CD14-positive monocyte (primary cell): ENCODE measurements at regions not wholly inside any gene's neighbourhood (a gene's known extent, or its start where the extent isn't known, plus 50 kb on each side); places are given as distances from the start of the nearest gene placed in this dataset.

Source experiments
- DNase-seq, 3 donors: peaks; one replicate each; pipeline ENCODE4 v3.0.0-alpha.2; 2011 to 2022
- H2AFZ ChIP-seq: 2 replicates; pipeline ENCODE4 v1.6.0; 2012; ENCODE audit warnings: mild to moderate bottlenecking, low read depth, low read length, inconsistent platforms; ENCODE audit not compliant: insufficient read depth, poor library complexity, severe bottlenecking
- H3K27ac ChIP-seq, 2 donors: 1 replicate in 1 of 2; 2 replicates in 1 of 2; pipeline ENCODE4 v1.5.1; 2012 to 2013; ENCODE audit warnings: low read length in 2 of 2, control low read depth in 1 of 2, inconsistent platforms in 1 of 2, low read depth in 1 of 2, mild to moderate bottlenecking in 1 of 2
- H3K27me3 ChIP-seq, 2 donors: one replicate each; pipeline versions ENCODE4 v1.6.0 to v1.6.1; 2011 to 2013; ENCODE audit warnings: low read length in 2 of 2; ENCODE audit not compliant: control insufficient read depth in 2 of 2, insufficient read depth in 2 of 2
- H3K36me3 ChIP-seq, 2 donors: replicated peaks in 1 of 2; 1 replicate in 1 of 2; 2 replicates in 1 of 2; pipeline versions ENCODE4 v1.5.1 to v1.6.1; 2012 to 2013; ENCODE audit warnings: low read length in 2 of 2, control low read depth in 1 of 2, inconsistent platforms in 1 of 2, mild to moderate bottlenecking in 1 of 2; ENCODE audit not compliant: insufficient read depth in 2 of 2, control insufficient read depth in 1 of 2
- H3K4me1 ChIP-seq, 2 donors: 1 replicate in 1 of 2; 2 replicates in 1 of 2; pipeline versions ENCODE4 v1.5.1 to v1.6.1; 2012 to 2013; ENCODE audit warnings: low read length in 2 of 2, control low read depth in 1 of 2, inconsistent platforms in 1 of 2, mild to moderate bottlenecking in 1 of 2, moderate library complexity in 1 of 2; ENCODE audit not compliant: insufficient read depth in 2 of 2, control insufficient read depth in 1 of 2
- H3K4me2 ChIP-seq: replicated peaks from 2 replicates; pipeline ENCODE3; 2012; ENCODE audit warnings: low read length, moderate library complexity, mild to moderate bottlenecking; ENCODE audit not compliant: poor library complexity, severe bottlenecking; ENCODE audit errors: extremely low read depth
- H3K4me3 ChIP-seq, 3 experiments: fragments of 200-600 bp in 1 of 3; sonication (generic) in 1 of 3; replicated peaks in 1 of 3; 1 replicate in 2 of 3; 2 replicates in 1 of 3; pipeline ENCODE4 v1.5.1; 2011 to 2013; ENCODE audit warnings: low read length in 3 of 3, mild to moderate bottlenecking in 3 of 3, control low read depth in 2 of 3, low read depth in 2 of 3, inconsistent platforms in 1 of 3, moderate library complexity in 1 of 3
- H3K79me2 ChIP-seq: 2 replicates; pipeline ENCODE4 v1.6.0; 2012; ENCODE audit warnings: mild to moderate bottlenecking, control low read depth, inconsistent platforms, low read length, moderate library complexity; ENCODE audit not compliant: insufficient read depth
- H3K9ac ChIP-seq: 2 replicates; pipeline ENCODE4 v1.6.0; 2017; ENCODE audit warnings: low read length, mild to moderate bottlenecking; ENCODE audit not compliant: insufficient read depth, poor library complexity, severe bottlenecking
- H3K9me3 ChIP-seq, 2 donors: replicated peaks in 1 of 2; 1 replicate in 1 of 2; 2 replicates in 1 of 2; pipeline versions ENCODE4 v1.5.1 to v1.6.1; 2012 to 2013; ENCODE audit warnings: low read length in 2 of 2, control low read depth in 1 of 2; ENCODE audit not compliant: control insufficient read depth in 1 of 2, insufficient read depth in 1 of 2
- H4K20me1 ChIP-seq: 2 replicates; pipeline ENCODE4 v1.6.0; 2012; ENCODE audit warnings: mild to moderate bottlenecking, low read length, control low read depth, moderate library complexity; ENCODE audit not compliant: insufficient read depth
- H3K27ac Mint-ChIP-seq, 7 donors: one replicate each; pipeline ENCODE4 v1.8.0; 2020; ENCODE audit warnings: mild to moderate bottlenecking in 7 of 7, mixed read lengths in 7 of 7, moderate library complexity in 6 of 7, inconsistent platforms in 2 of 7
- H3K27me3 Mint-ChIP-seq, 3 donors: one replicate each; pipeline ENCODE4 v1.8.0; 2021 to 2022; ENCODE audit warnings: low read depth in 3 of 3, mild to moderate bottlenecking in 3 of 3, mixed read lengths in 3 of 3, moderate library complexity in 3 of 3, inconsistent platforms in 1 of 3
- H3K36me3 Mint-ChIP-seq, 2 donors: one replicate each; pipeline ENCODE4 v1.8.0; 2020; ENCODE audit warnings: mixed read lengths in 2 of 2, inconsistent platforms in 1 of 2, mild to moderate bottlenecking in 1 of 2
- H3K4me1 Mint-ChIP-seq: one replicate; pipeline ENCODE4 v1.8.0; 2020; ENCODE audit warnings: mild to moderate bottlenecking, mixed read lengths
- H3K4me3 Mint-ChIP-seq, 2 donors: one replicate each; pipeline ENCODE4 v1.8.0; 2020; ENCODE audit warnings: mild to moderate bottlenecking in 2 of 2, mixed read lengths in 2 of 2, moderate library complexity in 1 of 2
- H3K9me3 Mint-ChIP-seq, 7 donors: one replicate each; pipeline ENCODE4 v1.8.0; 2020 to 2022; ENCODE audit warnings: mixed read lengths in 7 of 7, mild to moderate bottlenecking in 6 of 7, moderate library complexity in 6 of 7, inconsistent platforms in 2 of 7
- WGBS: methylation state at CpG from one replicate; pipeline ENCODE4 v1.1.5; 2013; ENCODE audit warnings: missing lambda C conversion rate; ENCODE audit not compliant: insufficient coverage; 5-methylcytosine and 5-hydroxymethylcytosine counted together
- intact Hi-C, 2 donors: fragments of 100-400 bp; cut with micrococcal nuclease; formaldehyde crosslinking; loops; one replicate each; pipeline versions ENCODE4 v1.15.0 to v1.15.1; 2023
- TF ChIP-seq, protein P1 (sequence below): fragments of 200-600 bp; IDR thresholded peaks from one replicate; pipeline ENCODE4 v1.8.0; 2022; ENCODE audit warnings: antibody characterized with exemption, mild to moderate bottlenecking

DNA sequence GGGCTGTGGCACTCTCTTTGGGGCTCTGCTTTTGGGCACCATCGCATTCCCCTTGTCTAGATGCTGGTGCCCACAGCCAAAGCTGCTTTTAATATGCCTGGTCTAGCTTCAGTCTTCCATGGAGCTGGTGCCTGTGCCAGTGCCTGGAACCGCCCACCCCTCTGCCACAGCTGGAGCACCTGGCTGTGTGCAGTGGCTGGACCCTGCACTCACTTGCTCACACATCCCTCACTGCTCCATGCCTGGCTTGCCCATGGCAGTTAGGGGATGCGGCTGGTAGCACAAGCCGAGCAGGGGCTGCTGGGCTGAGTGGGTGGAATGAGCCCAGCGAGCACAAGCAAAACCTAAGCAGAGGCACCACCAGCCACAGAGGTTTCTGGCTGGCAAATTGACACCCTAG is 1145.9 kb upstream of the LRRTM3 start:
- intact Hi-C loops, result no loop called here

DNA sequence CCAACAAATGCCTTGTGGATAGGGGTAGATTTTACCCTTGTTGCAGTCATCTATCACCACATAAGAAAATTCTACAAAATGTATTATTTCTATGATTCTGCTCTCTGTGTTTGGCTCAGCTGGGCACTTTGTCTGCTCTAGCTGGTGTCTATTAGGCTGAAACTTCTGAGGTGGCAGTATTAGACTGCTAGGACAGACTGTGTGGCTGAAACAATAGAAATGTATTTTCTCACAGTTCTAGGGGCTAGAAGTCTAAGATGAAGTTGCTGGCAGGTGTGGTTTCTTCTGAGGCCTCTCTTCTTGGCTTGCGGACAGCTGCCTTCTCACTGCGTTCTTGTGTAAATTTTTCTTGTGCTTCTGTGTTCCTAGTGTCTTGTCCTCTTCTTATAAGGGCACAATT is 1139.6 kb upstream of the LRRTM3 start:
- H3K9ac ChIP-seq, result no peak overlapping the region
- WGBS, result no CpG with 5 or more reads among the region's 2 CpGs
- no peak overlapping the region for H3K27ac Mint-ChIP-seq
- no peaks in the 10 kb centered on the region for H3K4me1 Mint-ChIP-seq
- H3K27me3 Mint-ChIP-seq, result no peaks in the 10 kb centered on the region
- no peak overlapping the region for H2AFZ ChIP-seq
- H3K79me2 ChIP-seq, result no peaks in the 10 kb centered on the region
- H3K4me2 ChIP-seq, result no peak overlapping the region
- peaks cover 0 to 8% (median 5%) of the 10 kb centered on the region in 7 donors for H3K9me3 Mint-ChIP-seq
- H3K4me1 ChIP-seq, result no peaks in the 10 kb centered on the region
- no peak overlapping the region for H3K27ac ChIP-seq
- intact Hi-C loops, result no loop called here
- no peaks in the 10 kb centered on the region for H3K36me3 ChIP-seq
- H3K36me3 Mint-ChIP-seq, result no peaks in the 10 kb centered on the region
- no peak for DNase-seq
- no peaks in the 10 kb centered on the region for H4K20me1 ChIP-seq
- H3K4me3 ChIP-seq, result no peak overlapping the region
- H3K4me3 Mint-ChIP-seq, result no peak overlapping the region
- H3K27me3 ChIP-seq, result no peaks in the 10 kb centered on the region
- TF ChIP-seq, protein P1, sequence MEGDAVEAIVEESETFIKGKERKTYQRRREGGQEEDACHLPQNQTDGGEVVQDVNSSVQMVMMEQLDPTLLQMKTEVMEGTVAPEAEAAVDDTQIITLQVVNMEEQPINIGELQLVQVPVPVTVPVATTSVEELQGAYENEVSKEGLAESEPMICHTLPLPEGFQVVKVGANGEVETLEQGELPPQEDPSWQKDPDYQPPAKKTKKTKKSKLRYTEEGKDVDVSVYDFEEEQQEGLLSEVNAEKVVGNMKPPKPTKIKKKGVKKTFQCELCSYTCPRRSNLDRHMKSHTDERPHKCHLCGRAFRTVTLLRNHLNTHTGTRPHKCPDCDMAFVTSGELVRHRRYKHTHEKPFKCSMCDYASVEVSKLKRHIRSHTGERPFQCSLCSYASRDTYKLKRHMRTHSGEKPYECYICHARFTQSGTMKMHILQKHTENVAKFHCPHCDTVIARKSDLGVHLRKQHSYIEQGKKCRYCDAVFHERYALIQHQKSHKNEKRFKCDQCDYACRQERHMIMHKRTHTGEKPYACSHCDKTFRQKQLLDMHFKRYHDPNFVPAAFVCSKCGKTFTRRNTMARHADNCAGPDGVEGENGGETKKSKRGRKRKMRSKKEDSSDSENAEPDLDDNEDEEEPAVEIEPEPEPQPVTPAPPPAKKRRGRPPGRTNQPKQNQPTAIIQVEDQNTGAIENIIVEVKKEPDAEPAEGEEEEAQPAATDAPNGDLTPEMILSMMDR, result no peak
- peaks cover 0 to 5% of the 10 kb centered on the region in 2 donors for H3K9me3 ChIP-seq

More for the DNA sequence above, 1145.9 kb upstream of the LRRTM3 start:
- Mint-ChIP-seq H3K4me1 (no peaks in the 10 kb centered on the region), H3K4me3 (no peak overlapping the region), H3K36me3 (no peaks in the 10 kb centered on the region), H3K27ac (no peak overlapping the region), H3K27me3 (no peaks in the 10 kb centered on the region), H3K9me3 (peaks cover 3 to 15% (median 8%) of the 10 kb centered on the region in 7 donors)
- Histone ChIP-seq H2AFZ (no peak overlapping the region), H3K4me3 (no peak overlapping the region), H3K9ac (no peak overlapping the region), H3K36me3 (no peaks in the 10 kb centered on the region), H3K79me2 (no peaks in the 10 kb centered on the region), H3K4me1 (no peaks in the 10 kb centered on the region), H4K20me1 (no peaks in the 10 kb centered on the region), H3K4me2 (no peak overlapping the region), H3K9me3 (peaks cover 17 to 21% of the 10 kb centered on the region in 2 donors), H3K27ac (no peak overlapping the region), H3K27me3 (no peaks in the 10 kb centered on the region)
- WGBS, result 95% methylated on average over 3 of the region's 5 CpGs
- TF ChIP-seq, protein P1, result no peak
- no peak for DNase-seq
